Ishikawa (cell line): ENCODE measurements at regions not wholly inside any gene's neighbourhood (a gene's known extent, or its start where the extent isn't known, plus 50 kb on each side); places are given as distances from the start of the nearest gene placed in this dataset.

Source experiments
- CEBPB ChIP-seq: IDR thresholded peaks from 2 replicates; pipeline ENCODE4 v1.6.1; 2012
- CREB1 ChIP-seq: IDR thresholded peaks from 2 replicates; pipeline ENCODE4 v1.6.1; 2012; ENCODE audit warnings: low read depth
- EGR1 ChIP-seq: IDR thresholded peaks from 2 replicates; pipeline ENCODE4 v1.6.1; 2012
- EP300 ChIP-seq: IDR thresholded peaks from 2 replicates; pipeline ENCODE4 v1.6.1; 2012; ENCODE audit warnings: borderline replicate concordance
- FOXM1 ChIP-seq: IDR thresholded peaks from 2 replicates; pipeline ENCODE4 v1.6.1; 2012; ENCODE audit warnings: low read depth, borderline replicate concordance
- NFIC ChIP-seq: IDR thresholded peaks from 2 replicates; pipeline ENCODE4 v1.6.1; 2012
- RAD21 ChIP-seq: IDR thresholded peaks from 2 replicates; pipeline ENCODE4 v1.6.1; 2012; ENCODE audit warnings: low read depth
- TAF1 ChIP-seq: IDR thresholded peaks from 2 replicates; pipeline ENCODE4 v1.6.1; 2012; ENCODE audit warnings: low read depth, mild to moderate bottlenecking
- TCF12 ChIP-seq: IDR thresholded peaks from 2 replicates; pipeline ENCODE4 v1.6.1; 2012; ENCODE audit warnings: low read depth
- TEAD4 ChIP-seq: IDR thresholded peaks from 2 replicates; pipeline ENCODE4 v1.6.1; 2012
- YY1 ChIP-seq: IDR thresholded peaks from 2 replicates; pipeline ENCODE4 v1.6.1; 2012; ENCODE audit warnings: low read depth
- ZBTB7A ChIP-seq: IDR thresholded peaks from 2 replicates; pipeline ENCODE4 v1.6.1; 2012; ENCODE audit warnings: low read depth
- TF ChIP-seq, protein P1 (sequence below): IDR thresholded peaks from 2 replicates; pipeline ENCODE4 v1.6.1; 2012
- TF ChIP-seq, protein P2 (sequence below): IDR thresholded peaks from 2 replicates; pipeline ENCODE4 v1.6.1; 2012; ENCODE audit warnings: low read depth, mild to moderate bottlenecking

DNA sequence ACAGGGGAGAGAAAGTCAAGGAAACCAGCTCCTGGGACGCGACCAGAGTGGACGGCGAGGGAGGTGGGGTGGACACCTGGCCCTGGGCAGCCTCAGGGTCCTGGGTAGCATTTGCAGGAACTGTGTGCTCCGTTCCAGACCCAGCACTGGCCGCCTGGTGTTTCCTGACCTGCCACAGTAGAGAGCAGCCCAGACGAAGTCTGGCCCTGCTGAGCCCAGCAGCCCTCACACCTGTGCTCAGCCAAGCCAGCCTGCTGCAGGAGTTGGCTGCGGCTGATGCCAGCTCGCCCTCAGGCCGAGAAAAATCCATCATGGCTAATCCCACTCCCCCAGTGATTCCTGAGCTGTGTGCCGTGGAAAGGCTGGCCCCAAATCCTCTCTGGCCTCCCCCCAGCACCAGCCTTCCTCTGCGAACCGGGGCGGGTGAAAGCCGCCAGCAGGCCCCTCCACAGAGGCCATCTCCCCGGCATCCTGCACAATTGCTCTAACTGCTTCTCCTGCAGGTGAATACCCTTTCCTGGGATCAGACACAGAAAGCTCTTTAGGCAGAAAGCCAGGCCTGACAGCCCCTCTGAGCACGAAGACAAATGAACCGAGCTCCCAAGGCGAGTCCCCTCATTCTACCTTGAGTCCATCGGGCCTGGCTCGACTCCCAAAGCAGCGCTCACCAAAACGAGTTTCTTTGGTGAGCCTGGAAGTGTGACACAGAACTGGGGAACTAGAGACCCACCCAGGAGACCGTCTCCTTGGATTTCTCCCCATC, 88.6 kb downstream of the RTL6 start:
- TF ChIP-seq, protein P1, sequence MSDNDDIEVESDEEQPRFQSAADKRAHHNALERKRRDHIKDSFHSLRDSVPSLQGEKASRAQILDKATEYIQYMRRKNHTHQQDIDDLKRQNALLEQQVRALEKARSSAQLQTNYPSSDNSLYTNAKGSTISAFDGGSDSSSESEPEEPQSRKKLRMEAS = no peak
- TF ChIP-seq RAD21 = no peak
- TF ChIP-seq EGR1 = no peak
- no peak for TF ChIP-seq YY1
- TF ChIP-seq EP300 = no peak
- TF ChIP-seq, protein P2, sequence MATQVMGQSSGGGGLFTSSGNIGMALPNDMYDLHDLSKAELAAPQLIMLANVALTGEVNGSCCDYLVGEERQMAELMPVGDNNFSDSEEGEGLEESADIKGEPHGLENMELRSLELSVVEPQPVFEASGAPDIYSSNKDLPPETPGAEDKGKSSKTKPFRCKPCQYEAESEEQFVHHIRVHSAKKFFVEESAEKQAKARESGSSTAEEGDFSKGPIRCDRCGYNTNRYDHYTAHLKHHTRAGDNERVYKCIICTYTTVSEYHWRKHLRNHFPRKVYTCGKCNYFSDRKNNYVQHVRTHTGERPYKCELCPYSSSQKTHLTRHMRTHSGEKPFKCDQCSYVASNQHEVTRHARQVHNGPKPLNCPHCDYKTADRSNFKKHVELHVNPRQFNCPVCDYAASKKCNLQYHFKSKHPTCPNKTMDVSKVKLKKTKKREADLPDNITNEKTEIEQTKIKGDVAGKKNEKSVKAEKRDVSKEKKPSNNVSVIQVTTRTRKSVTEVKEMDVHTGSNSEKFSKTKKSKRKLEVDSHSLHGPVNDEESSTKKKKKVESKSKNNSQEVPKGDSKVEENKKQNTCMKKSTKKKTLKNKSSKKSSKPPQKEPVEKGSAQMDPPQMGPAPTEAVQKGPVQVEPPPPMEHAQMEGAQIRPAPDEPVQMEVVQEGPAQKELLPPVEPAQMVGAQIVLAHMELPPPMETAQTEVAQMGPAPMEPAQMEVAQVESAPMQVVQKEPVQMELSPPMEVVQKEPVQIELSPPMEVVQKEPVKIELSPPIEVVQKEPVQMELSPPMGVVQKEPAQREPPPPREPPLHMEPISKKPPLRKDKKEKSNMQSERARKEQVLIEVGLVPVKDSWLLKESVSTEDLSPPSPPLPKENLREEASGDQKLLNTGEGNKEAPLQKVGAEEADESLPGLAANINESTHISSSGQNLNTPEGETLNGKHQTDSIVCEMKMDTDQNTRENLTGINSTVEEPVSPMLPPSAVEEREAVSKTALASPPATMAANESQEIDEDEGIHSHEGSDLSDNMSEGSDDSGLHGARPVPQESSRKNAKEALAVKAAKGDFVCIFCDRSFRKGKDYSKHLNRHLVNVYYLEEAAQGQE = no peak
- no peak for TF ChIP-seq TAF1
- no peak for TF ChIP-seq TCF12
- no peak for TF ChIP-seq NFIC
- TF ChIP-seq ZBTB7A = no peak
- TF ChIP-seq CEBPB = no peak
- TF ChIP-seq TEAD4 = no peak
- no peak for TF ChIP-seq CREB1
- TF ChIP-seq FOXM1 = no peak
